HL-60/S4 (cell line): ENCODE measurements at regions not wholly inside any gene's neighbourhood (a gene's known extent, or its start where the extent isn't known, plus 50 kb on each side); places are given as distances from the start of the nearest gene placed in this dataset.
"Not testable (repeated sequence)": the region's sequence is repeated elsewhere in the genome, so short reads cannot be mapped to it uniquely, and the experiment has no call there.

Experiments used
- in situ Hi-C: fragments of 300-500 bp; cut with MboI; formaldehyde crosslinking; loops from 2 replicates; pipeline ENCODE4 v1.14.3; 2022; ENCODE audit warnings: low sequenced_read_pairs

DNA sequence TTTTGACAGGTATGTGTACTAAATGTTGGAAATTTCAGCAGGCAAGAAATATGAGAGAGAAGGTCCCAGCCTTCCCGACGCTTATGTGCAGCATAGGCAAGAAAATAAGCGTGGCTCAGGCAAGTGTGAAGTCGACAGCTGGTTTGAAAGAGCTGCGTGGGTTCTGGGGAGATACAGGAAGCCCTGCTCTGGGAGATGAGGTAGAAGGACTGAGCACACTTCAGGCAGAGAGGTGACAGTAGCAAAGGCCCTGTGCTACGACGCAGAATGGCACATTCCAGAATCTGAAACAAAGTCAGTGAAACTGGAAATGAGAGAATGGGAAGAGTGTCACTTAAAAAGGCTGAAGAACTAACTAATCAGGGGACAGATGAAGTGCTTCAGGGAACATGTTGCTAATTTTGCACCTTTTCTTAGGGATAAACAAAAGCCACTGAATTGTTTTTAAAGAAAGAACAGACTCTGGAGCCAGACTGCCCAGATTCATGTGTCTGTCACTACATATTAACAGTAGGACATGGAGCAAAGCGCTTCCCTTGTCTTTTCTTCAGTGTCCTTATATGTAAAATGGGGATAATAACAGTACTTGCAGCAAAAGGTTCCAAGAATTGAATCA is 160.1 kb downstream of the SPRY2 start:
- in situ Hi-C loops = no loop called here

DNA sequence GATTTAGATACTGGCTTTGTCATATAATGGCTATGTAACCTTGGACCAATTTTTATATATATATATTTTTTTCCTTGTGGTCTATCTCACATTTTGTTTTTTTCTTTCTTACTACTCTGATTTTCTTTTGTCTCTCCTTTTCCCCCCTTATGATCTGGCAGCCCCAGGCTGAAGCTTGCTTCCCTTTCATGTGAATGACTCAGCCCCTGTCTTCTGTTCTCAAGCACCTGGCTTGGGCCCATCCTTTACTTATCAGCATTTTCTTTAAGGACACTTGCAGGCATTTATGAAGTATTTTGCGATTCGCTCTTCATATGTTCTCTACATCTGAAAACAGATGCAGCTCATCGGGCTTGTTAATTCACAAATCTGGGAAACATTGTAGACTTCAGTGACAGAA is 163.6 kb downstream of the SPRY2 start:
- in situ Hi-C loops = no loop called here

DNA sequence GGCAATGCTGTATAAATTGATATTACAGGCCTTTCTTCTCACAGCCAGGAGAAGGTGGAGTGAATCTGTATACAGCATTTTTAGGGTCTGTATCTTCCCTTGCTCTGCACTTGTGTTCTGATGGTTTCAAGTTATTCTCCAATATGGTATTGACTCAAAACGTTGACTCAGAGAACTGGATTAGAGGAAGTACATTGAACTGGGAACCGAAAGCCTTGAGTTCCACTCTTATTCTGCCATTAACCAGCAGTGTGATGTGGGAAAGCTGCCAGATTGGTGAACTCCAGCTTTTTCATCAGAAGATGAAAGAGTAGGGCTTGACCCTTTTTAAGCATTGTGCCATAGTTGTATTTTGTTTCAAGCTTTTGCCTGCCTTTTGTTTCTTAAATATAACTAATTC is 167.7 kb downstream of the SPRY2 start:
- in situ Hi-C loops = no loop called here

DNA sequence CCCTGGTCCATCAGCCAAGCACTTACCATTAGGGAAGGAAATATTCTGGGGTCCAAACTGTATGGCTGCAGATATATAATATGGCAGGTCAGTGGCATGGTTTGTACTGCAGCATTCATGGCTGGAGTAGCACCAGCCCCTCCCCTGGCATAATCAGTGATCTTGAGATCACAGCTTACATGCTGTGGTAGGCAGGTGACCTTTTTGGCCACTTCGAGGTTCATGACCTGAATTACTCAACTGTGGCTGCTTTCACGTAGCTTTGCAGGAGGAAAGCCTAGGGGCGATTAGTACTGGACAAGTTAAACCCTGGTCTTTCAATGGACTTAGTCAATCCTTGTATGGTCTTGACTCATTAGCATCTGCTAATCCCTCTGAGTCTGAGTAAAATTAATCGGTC is 169.8 kb downstream of the SPRY2 start:
- in situ Hi-C loops = no loop called here

DNA sequence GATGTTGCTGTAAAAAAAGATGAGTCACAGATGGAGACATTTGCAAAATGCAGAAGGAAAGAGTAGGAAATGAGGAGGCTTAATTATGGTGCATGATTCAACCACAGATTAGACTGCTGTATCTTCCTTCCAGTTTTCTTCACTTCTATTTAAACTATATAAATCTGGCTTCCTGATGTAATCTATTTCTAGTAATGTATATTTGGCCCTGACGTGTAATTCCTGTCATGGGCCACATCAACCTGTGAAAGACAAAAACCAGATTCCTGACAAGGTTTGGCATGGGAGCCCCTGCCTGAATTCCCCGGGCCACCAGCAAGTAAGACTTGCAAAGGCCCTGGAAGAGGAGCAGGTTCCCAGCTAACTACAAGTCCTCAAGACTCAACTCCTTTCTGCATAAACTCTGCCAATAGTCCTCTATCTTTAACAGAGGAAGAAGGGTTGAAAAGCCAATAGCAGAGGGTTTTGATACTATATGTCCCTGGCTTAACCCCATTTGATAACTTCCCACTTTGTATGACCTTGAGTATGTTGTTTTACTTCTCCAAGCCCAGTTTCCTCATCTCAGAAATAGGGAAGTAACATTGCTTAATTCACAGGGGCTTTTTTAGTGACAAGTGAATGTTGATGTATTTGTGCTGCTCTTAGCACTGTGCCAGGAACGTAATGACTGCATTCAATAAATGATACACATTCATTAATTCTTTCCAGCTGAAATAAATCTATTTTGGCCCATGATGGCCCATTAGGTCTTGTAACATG is 172.7 kb downstream of the SPRY2 start:
- in situ Hi-C loops = no loop called here

DNA sequence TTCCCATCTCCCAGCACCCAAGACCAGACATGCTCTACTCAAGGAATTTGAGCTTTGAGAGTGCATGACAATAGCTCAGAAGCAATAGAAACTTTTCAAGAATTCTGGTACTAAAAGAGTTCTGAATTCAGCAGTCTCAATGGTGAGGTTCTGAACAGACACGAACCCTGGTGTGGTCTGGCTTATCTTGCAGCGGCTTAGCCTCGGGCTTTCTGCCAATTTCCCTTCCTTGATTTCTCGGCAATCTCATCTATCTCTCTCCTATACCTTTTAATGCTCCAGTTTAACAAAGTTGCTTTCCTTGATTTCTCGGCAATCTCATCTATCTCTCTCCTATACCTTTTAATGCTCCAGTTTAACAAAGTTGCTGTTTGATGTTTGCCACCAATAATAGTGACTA is 174.6 kb downstream of the SPRY2 start:
- in situ Hi-C loops = no loop called here

DNA sequence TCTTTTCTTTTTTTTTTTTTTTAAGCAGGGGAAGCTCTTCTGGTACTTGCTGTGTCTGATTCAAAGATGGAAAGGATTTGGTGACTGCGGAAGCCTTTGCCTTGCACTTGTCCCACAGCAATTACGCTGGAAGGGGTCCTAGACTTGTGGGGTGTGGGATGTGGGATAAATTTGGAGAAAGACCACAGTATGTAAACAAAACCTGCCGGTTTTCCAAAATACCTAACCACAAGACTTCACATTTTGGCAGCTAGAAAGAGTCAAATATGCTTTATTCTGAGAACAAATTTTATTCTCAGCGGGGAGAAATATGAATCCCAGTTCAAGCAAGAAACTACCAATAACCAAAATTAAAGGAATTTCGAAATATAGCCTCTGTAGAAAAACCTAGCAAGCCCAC is 176.5 kb downstream of the SPRY2 start:
- in situ Hi-C loops = no loop called here

DNA sequence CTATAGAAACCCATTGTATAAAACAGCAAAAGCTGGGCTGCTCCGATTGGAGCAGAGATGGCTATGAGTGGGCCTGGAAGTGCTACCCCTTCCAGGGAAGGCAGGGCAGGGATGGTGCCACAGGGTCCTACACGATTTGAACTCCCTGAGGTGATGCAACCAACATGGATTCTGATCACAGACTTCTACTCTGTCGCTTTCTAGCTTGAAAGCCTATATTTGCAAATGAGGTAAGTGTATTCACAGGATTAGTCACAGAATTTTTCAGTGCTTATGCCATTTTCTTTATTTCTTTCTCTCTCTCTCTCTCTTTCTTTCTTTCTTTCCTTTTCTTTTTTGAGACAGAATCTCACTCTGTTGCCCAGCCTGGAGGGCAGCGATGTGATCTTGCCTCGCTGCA is 179.0 kb downstream of the SPRY2 start:
- in situ Hi-C loops = no loop called here

DNA sequence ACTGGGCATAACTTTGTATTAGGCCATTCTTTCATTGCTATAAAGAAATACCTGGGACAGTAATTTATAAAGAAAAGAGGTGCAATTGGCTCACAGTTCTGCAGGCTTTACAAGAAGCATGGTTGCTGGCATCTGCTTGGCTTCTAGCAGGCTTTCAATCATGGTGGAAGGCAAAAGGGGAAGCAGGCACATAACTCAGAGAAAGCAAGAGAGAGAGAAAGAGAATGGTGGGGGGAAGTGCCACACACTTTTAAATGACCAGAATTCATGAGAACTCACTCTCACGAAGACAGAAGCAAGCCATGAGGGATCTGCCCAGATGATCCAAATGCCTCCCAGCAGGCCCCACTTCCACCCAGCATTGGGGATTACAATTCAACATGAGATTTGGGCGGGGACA is 179.7 kb downstream of the SPRY2 start:
- in situ Hi-C loops = no loop called here

DNA sequence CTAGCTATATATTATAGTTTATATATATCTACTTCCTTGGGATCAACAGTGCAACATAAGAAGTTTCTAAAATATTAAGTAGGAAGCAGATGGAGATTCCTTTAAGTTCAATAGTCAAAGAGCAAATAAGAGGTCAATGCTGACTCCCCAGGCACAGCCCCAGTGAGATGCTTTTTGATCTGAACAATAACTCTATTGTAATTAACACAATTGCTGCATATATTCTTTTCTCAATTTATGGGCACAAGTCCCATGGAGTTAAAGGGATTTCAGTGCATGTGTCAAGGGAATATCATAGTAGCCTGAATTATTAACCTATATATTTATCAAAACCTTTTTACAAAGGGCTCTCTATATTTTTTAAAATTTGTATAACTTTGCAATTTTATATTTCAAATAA is 180.8 kb downstream of the SPRY2 start:
- in situ Hi-C loops = no loop called here

DNA sequence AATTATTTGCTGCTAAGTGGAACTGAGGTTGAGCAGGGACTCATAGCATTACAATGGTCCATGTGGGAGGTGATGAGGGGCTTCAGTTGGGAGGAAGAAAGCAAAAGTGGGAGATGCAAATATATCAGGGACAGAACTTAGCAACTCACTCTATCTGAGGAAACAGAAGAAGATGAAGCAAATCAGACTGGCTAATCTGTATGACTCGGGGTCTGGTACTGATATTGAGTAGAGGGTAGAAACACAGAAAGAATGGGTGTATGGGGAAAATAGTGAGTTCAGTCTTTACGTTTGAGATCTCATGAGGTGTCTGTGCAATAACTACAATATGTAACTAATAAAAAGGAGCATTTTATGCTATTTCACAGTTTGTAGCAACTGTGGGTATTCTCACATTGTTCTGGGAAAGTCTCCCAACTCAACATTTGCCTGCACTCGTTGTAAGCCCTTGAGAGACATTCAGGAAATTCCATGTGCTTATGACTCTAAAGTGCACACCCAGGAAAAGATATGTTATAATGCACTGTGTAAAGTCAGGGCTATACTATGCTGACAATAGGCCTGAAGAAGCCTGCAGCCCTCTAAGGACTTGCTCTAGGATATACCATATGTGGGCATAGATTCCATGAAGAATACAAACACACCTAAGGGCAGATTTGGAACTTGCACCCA is 183.5 kb downstream of the SPRY2 start:
- in situ Hi-C loops = no loop called here

DNA sequence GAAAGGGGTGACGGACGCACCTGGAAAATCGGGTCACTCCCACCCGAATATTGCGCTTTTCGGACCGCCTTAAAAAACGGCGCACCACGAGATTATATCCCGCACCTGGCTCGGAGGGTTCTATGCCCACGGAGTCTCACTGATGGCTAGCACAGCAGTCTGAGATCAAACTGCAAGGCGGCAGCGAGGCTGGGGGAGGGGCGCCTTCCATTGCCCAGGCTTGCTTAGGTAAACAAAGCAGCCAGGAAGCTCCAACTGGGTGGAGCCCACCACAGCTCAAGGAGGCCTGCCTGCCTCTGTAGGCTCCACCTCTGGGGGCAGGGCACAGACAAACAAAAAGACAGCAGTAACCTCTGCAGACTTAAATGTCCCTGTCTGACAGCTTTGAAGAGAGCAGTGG is 188.8 kb downstream of the SPRY2 start:
- in situ Hi-C loops = not testable (repeated sequence)

DNA sequence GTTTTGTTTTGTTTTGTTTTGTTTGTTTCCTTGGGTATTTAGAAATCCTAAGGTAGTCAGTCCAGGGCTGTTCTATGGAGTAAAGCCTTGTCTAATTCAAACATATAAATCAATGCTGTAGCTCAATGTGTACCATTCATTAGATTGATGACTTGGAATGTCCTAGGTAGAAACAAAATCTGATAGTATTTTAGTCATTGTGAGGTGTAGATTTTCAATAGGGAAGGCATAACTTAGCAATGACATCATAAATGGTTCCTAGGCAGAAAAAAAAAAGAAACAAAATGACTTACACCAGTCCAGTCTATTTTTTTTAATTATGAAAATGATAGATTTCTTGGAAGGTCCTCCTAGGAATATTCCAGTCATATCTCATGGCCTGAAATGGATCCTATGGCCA is 189.9 kb downstream of the SPRY2 start:
- in situ Hi-C loops = no loop called here

DNA sequence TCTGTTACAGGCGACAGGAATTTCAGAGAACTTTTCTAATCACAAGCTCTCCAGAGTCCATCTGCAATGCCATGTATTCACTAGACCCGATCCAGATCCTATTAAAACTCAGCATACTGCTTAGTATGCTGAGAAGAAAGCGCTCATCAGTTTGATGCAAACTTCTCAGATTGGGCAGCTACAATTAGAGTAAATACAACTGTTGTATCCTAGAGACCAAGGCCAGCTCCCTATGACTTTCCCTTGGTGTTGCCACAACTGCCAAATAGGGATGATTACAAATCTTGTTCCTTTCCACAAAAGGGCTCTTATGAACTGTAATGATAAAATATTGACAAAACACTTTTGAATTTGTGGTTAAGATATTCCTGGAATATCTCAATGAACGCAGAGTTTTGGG is 191.2 kb downstream of the SPRY2 start:
- in situ Hi-C loops = no loop called here

DNA sequence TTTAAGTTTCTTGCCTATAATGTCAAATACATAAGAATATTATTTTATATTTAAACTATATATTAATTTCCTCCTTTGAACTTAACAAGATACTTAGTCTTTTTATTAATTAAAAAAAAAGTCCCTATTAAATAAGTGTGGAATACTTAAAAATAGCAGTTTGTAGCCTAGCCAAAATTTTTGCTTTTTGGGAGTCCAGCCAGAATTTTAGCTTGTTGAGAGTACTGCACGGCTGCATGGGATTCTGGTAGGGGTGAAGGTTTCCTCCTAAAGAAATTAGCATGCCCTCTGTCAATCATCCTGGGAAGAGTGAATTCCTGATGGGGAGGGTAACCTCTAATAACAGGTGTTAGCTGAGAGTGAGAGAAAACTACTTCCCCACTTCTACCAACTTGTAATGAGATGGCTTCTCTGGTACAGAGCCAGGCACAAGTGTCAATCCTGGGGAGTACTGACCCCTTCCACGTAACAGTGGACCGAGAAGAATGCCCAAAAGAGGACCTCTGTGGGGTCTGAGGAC is 195.7 kb downstream of the SPRY2 start:
- in situ Hi-C loops = no loop called here

DNA sequence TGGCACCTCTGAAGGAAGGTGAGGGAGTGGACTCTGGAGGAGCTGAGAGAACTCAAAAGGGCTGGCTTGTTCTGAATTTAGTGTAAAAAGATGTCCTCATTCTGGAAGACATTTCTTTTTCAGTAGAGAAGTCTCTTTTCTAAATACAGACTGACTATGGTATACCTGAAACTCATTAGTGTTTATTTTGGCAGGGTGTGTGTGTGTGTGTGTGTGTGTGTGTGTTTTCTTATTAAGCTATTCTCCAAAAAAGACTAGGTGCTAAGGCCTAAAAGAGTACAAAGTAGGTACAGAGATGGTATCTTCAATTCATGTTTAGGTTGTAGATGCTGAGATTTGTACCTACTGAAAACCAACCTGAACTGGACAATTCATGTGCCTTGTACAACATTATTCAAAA is 196.4 kb downstream of the SPRY2 start:
- in situ Hi-C loops = no loop called here

DNA sequence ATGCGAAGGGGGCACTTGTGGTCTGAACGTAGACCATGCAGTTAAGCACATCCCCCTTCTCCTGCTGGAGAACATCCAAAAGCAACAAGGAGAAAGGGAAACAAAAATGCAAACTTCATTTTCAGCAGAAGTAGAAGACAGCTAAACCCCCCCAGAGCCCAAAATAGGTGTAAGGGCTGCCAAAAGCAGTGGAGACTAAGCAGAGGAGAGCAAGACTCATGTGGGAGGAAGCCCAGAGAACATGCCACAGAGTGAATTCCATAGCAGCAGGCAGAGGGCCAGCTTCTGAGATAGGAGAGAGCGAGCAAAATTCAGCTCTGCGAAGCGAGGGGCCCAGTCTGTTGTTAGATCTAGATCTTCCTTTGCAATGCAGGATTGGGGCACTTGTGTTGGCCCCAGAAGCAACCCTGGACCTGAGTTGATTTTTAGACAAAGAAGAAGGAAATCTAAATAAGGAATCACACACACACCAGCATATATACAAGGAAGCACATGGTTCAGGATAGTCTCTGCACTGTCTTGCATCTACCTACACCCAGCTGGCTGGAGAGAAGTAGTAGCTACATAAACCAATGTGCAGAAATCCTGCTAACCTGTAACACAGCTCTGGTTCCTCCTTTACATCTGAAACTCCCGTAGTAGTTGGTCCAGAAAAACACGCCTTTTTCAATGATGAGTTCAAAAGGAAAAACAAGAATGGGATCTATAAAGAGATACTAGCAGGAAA is 199.6 kb downstream of the SPRY2 start:
- in situ Hi-C loops = no loop called here

DNA sequence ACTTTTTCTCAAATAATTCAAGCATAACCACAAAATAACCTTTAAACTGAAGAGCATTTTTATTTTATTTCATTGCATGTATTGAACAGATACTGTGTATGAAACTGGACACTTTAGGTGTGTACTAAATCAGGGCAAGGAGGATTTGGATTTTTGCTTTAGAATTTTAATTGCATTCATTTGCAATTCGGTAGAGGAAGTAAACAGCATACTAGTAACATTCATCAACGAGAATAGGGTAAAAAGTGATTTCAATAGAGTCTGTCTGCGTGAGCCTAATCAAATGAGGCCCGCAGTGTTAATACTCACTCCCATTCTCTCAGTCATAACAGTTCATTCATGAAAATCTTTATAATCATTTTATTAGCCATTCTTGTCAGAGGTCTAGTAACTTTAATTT is 200.2 kb downstream of the SPRY2 start:
- in situ Hi-C loops = no loop called here

DNA sequence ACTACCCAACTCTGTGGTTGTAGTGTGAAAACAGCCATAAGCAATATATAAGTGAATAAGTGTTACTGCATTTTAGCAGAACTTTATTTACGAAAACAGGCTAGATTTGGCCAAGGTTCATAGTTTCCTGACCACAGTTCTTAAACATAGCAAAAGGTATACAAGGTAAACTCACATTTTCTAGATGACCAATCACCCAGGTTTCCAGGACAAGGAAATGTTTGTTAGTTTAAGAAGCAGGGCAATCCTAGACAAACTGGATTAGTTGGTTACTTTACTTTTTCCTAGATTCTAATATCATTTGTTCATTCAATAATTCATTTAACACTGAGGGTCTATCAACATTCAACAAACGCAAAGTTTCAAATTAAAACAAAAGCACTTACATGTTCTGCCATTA is 201.7 kb downstream of the SPRY2 start:
- in situ Hi-C loops = no loop called here

DNA sequence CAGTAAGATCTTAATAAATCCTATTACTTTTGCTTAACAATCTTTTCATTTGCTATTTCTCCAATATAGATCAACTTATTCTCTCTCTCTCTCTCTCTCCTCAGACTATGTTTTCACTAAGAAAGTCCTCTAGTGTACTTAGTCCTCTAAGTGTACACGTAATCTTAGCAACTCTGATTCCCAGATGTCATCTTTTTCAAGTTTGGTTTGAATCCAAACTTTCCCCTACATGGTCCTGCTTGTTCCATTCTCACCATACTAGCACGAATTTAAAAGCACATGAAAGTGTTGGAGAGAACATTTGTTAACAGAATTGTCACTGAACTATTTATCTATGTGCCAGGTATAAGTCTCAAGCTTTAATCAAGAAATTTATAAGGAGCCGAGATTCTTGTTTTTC is 202.9 kb downstream of the SPRY2 start:
- in situ Hi-C loops = no loop called here

DNA sequence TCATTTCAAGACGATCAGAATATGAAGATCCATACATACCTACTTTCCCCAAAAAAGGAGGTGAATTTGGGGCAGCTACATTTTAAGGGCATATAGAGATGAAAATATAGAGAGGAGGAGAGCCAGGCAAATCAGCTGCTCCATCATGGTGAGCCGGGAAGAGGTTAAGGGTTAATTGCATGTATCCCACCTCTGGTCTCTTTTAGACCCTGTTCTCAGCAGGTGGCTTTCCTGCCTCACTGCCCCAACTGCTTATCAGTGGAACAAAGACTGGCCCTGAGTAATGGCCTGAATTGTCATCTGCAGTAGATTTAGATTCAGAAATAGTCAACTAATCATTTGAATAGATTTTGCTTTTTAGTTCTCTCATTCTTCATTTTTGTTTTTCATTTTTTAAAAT is 206.6 kb downstream of the SPRY2 start:
- in situ Hi-C loops = no loop called here
